ENCODE measurements at regions not wholly inside any gene's neighbourhood (a gene's known extent, or its start where the extent isn't known, plus 50 kb on each side); places are given as distances from the start of the nearest gene placed in this dataset.

DNA sequence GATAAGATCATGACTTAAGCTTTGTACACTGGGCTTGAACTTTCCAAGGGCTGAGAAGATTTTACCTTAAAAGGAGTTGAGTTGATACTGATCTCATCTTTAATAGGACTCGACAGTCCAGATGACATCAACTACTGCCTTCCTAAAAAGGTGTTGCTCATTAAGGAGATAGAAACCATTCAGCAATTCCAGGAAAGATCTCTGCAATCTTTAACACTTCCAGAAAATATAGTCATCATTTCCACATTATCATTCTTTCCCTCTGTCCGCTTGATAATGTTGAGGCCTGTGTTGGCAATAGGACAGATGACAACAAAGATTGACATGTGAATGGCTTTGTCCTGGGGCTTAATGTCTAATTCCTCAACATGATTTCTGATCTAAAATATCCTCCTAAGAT lies 145.4 kb upstream of the C1orf21 start:
- Histone ChIP-seq H3K27me3 (no peaks in the 10 kb centered on the region), H3K9me3 (no peaks in the 10 kb centered on the region), H3K27ac (no peak overlapping the region), H3K4me1 (no peaks in the 10 kb centered on the region), H3K9ac (ENCODE audit: low read depth in 2 of 2, low read length in 2 of 2) (no peak overlapping the region), H3K36me3 (no peaks in the 10 kb centered on the region), H3K4me3 (no peak overlapping the region)
- intact Hi-C loops (cut with DNase I), result loop anchor here (10.0 kb wide), 1 partner anchor 423 kb away; no protein-coding TSS in a partner anchor
- no peak for DNase-seq
- TF ChIP-seq CTCF (IDR thresholded peaks at IDR 0.05), result no peak

GRCh38 chr1:184242507-184242943 lies 144.3 kb upstream of the C1orf21 start:
- intact Hi-C loops (cut with DNase I), result loop anchor here (10.0 kb wide), 1 partner anchor 422 kb away; no protein-coding TSS in a partner anchor
- H3K4me3 ChIP-seq, result no peak overlapping the region
- H3K36me3 ChIP-seq, result no peaks in the 10 kb centered on the region
- H3K27ac ChIP-seq, result no peak overlapping the region
- DNase-seq, result no peak
- H3K4me1 ChIP-seq, result no peaks in the 10 kb centered on the region
- TF ChIP-seq CTCF (IDR thresholded peaks at IDR 0.05), result no peak
- no peaks in the 10 kb centered on the region for H3K27me3 ChIP-seq
- H3K9ac ChIP-seq (ENCODE audit: low read depth in 2 of 2, low read length in 2 of 2), result no peak overlapping the region
- H3K9me3 ChIP-seq, result no peaks in the 10 kb centered on the region

DNA sequence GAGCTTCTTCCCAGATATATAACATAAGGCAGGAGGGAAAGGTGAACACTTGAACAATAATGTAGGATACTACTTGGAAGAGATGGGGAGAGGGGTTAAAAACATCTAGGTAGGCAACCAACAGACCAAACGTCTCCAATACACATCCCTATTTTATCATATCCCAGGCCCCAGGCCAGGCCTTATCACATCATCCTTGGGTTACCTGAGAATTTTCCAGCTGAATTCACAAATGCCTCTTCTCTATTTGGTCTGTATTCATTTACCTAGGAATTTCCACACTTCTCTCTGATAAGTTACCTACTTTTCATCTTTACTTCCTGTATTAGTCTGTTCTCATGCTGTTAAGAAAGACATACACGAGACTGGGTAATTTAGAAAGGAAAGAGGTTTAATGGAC lies 141.9 kb upstream of the C1orf21 start:
- TF ChIP-seq CTCF (IDR thresholded peaks at IDR 0.05), result no peak
- Histone ChIP-seq H3K27ac (no peak overlapping the region), H3K27me3 (no peaks in the 10 kb centered on the region), H3K9ac (ENCODE audit: low read depth in 2 of 2, low read length in 2 of 2) (no peak overlapping the region), H3K36me3 (no peaks in the 10 kb centered on the region), H3K4me3 (no peak overlapping the region), H3K9me3 (no peaks in the 10 kb centered on the region), H3K4me1 (no peaks in the 10 kb centered on the region)
- intact Hi-C loops (cut with DNase I), result loop anchor here (10.0 kb wide), 1 partner anchor 420 kb away; no protein-coding TSS in a partner anchor
- no peak for DNase-seq

DNA sequence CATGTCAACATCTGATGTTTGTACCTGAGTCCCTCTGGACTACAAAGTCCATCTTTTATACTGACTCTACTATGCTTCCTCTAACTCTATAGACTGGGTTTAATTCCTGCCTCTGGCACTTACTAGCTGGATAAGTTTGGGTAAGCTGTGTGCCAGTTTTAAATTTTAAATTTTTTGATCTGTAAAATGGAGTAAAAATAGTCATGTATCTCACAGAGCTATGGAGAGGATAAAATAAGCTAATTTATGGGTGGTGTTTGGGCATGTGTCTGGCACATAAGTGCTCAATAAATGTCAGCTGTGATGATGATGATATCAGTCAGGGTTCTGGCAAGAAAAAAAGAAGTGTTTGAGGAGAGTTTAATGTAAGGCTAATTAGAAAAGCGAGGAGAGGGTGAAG lies 139.2 kb upstream of the C1orf21 start:
- no peak overlapping the region for H3K4me3 ChIP-seq
- DNase-seq, result no peak
- H3K4me1 ChIP-seq, result no peaks in the 10 kb centered on the region
- H3K9me3 ChIP-seq, result no peaks in the 10 kb centered on the region
- H3K9ac ChIP-seq (ENCODE audit: low read depth in 2 of 2, low read length in 2 of 2), result no peak overlapping the region
- TF ChIP-seq CTCF (IDR thresholded peaks at IDR 0.05), result no peak
- H3K36me3 ChIP-seq, result no peaks in the 10 kb centered on the region
- intact Hi-C loops (cut with DNase I), result loop anchor here (10.0 kb wide), 1 partner anchor 417 kb away; no protein-coding TSS in a partner anchor
- H3K27me3 ChIP-seq, result no peaks in the 10 kb centered on the region
- H3K27ac ChIP-seq, result no peak overlapping the region

DNA sequence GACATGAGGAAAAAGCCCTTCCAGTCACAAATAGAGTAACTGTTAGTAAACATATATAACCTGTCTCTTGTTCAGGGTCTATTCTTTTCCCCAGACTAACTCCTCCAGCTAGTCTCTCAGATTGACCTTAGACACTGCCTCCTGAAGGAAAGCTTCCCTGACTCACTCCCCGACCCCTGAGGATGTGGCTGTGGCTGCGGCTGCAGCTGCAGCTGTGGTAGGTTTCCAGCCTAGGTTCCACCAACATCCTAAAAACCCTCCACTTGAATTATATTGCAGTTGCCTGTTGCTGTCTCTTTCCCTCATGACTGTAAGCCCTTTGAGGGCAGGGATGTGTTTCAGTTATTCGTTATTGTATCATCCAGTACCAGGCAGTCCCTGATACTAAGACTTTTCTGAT lies 132.9 kb upstream of the C1orf21 start:
- Histone ChIP-seq H3K9me3 (no peaks in the 10 kb centered on the region), H3K27ac (no peak overlapping the region), H3K9ac (ENCODE audit: low read depth in 2 of 2, low read length in 2 of 2) (no peak overlapping the region), H3K27me3 (no peaks in the 10 kb centered on the region), H3K4me3 (no peak overlapping the region), H3K36me3 (no peaks in the 10 kb centered on the region), H3K4me1 (no peaks in the 10 kb centered on the region)
- no peak for TF ChIP-seq CTCF (IDR thresholded peaks at IDR 0.05)
- DNase-seq, result no peak
- intact Hi-C loops (cut with DNase I), result no loop called here

Data from colonic mucosa (tissue), 4 donors.